ENCODE measurements at regions not wholly inside any gene's neighbourhood (a gene's known extent, or its start where the extent isn't known, plus 50 kb on each side); places are given as distances from the start of the nearest gene placed in this dataset.

DNA sequence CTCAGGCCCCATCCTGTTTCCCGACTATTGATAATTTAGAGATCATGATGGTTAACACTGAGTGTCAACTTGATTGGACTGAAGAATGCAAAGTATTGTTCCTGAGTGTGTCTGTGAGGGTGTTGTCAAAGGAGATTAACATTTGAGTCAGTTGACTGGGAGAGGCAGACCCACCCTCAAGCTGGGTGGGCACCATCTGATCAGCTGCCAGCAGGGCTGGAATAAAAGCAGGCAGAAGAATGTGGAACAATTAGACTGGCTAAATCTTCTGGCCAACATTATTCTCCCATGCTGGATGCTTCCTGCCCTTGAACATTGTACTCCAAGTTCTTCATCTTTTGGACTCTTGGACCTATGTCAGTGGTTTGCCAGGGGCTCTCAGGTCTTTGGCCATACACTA lies 1170.0 kb upstream of the CNTN5 start:
- Histone ChIP-seq H3K9me3 (no peaks in the 10 kb centered on the region), H3K79me2 (ENCODE audit: insufficient read depth) (no peaks in the 10 kb centered on the region), H3K27me3 (ENCODE audit: insufficient read depth) (no peaks in the 10 kb centered on the region), H3K4me3 (ENCODE audit: low read depth in 2 of 2, low read length in 1 of 2) (no peak overlapping the region), H3K36me3 (replicated peaks in 1 of 2; ENCODE audit: control insufficient read depth in 1 of 2, insufficient read depth in 2 of 2, low read length in 1 of 2) (no peaks in the 10 kb centered on the region), H3K4me1 (ENCODE audit: control insufficient read depth in 1 of 2, insufficient read depth in 2 of 2, low read depth in 1 of 2, low read length in 1 of 2) (no peaks in the 10 kb centered on the region), H3F3A (replicated peaks; ENCODE audit: insufficient read depth) (no peaks in the 10 kb centered on the region), H3K9ac (no peak overlapping the region), H4K20me1 (ENCODE audit: insufficient read depth) (no peaks in the 10 kb centered on the region), H2AFZ (ENCODE audit: low read depth) (no peak overlapping the region), H3K9me2 (no peaks in the 10 kb centered on the region), H3K27ac (ENCODE audit: low read depth in 2 of 2, low read length in 1 of 2) (no peak overlapping the region), H3K4me2 (no peak overlapping the region)
- TF ChIP-seq POLR2AphosphoS5 (IDR thresholded peaks at IDR 0.05; ENCODE audit: low read depth, low read length) (no peak), ELF1 (IDR thresholded peaks at IDR 0.05) (no peak)
- ChIA-PET CTCF (interaction anchor here (1.5 kb wide), 1 partner anchor 12 kb away, joined by 4 read pairs; no protein-coding TSS in a partner anchor), POLR2A (no interaction called here)
- DNase-seq: no peak
- 79% methylated on average over 1 of the region's 1 CpG for WGBS (ENCODE audit: low lambda C conversion rate)

DNA sequence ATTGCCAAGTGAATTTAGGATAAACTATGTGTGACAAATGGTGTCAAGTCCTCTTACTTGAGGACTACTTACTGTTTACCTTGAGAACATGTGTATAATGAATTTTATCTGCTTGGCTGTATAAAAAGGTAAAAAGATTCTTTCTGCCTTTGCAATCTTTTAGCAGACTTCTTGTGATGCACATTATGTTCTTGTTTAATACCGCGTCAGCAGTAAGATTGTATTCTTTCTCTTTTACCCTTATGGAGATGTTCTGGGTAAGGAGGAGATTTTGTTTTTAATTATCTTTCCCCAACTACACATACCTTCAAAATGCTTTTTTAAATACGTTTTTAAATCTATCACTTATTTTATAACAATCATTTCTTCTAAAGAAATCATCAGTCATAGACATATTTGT lies 1166.4 kb upstream of the CNTN5 start:
- no peaks in the 10 kb centered on the region for H3K27me3 ChIP-seq (ENCODE audit: insufficient read depth)
- no peaks in the 10 kb centered on the region for H3K36me3 ChIP-seq (replicated peaks in 1 of 2; ENCODE audit: control insufficient read depth in 1 of 2, insufficient read depth in 2 of 2, low read length in 1 of 2)
- no peaks in the 10 kb centered on the region for H4K20me1 ChIP-seq (ENCODE audit: insufficient read depth)
- ChIA-PET POLR2A (no interaction called here), CTCF (no interaction called here)
- no peaks in the 10 kb centered on the region for H3K79me2 ChIP-seq (ENCODE audit: insufficient read depth)
- no peaks in the 10 kb centered on the region for H3K9me3 ChIP-seq
- no peak overlapping the region for H3K4me3 ChIP-seq (ENCODE audit: low read depth in 2 of 2, low read length in 1 of 2)
- no peak overlapping the region for H3K4me2 ChIP-seq
- peaks cover 3% of the 10 kb centered on the region for H3F3A ChIP-seq (replicated peaks; ENCODE audit: insufficient read depth)
- H3K4me1 ChIP-seq (ENCODE audit: control insufficient read depth in 1 of 2, insufficient read depth in 2 of 2, low read depth in 1 of 2, low read length in 1 of 2): no peaks in the 10 kb centered on the region
- no peaks in the 10 kb centered on the region for H3K9me2 ChIP-seq
- no peak for TF ChIP-seq FOXJ3 (CRISPR knock-in tag; IDR thresholded peaks at IDR 0.05)
- no peak overlapping the region for H3K27ac ChIP-seq (ENCODE audit: low read depth in 2 of 2, low read length in 1 of 2)
- WGBS (ENCODE audit: low lambda C conversion rate): 73% methylated on average over 3 of the region's 3 CpGs
- H2AFZ ChIP-seq (ENCODE audit: low read depth): no peak overlapping the region
- no peak for DNase-seq
- H3K9ac ChIP-seq: no peak overlapping the region

DNA sequence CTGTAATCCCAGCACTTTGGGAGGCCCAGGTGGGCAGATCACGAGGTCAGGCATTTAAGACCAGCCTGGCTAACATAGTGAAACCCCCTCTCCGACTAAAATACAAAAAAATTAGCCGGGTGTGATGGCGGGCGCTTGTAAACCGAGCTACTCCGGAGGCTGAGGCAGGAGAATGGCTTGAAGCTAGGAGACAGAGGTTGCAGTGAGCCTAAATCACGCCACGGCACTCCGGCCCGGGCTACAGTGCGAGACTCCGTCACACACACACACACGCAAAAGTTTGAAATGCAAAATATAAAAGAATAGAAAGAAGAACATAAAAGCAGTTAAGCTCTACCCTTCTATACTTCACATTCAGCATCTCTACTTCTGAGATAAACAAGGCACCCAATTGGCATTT lies 1165.9 kb upstream of the CNTN5 start:
- H3K4me1 ChIP-seq (ENCODE audit: control insufficient read depth in 1 of 2, insufficient read depth in 2 of 2, low read depth in 1 of 2, low read length in 1 of 2): no peaks in the 10 kb centered on the region
- H3K79me2 ChIP-seq (ENCODE audit: insufficient read depth): no peaks in the 10 kb centered on the region
- no peaks in the 10 kb centered on the region for H3K9me2 ChIP-seq
- 72% methylated on average over 14 of the region's 14 CpGs for WGBS (ENCODE audit: low lambda C conversion rate)
- no peaks in the 10 kb centered on the region for H3K36me3 ChIP-seq (replicated peaks in 1 of 2; ENCODE audit: control insufficient read depth in 1 of 2, insufficient read depth in 2 of 2, low read length in 1 of 2)
- H3K9me3 ChIP-seq: no peaks in the 10 kb centered on the region
- ChIA-PET CTCF (no interaction called here), POLR2A (no interaction called here)
- H3K4me3 ChIP-seq (ENCODE audit: low read depth in 2 of 2, low read length in 1 of 2): no peak overlapping the region
- H3K27ac ChIP-seq (ENCODE audit: low read depth in 2 of 2, low read length in 1 of 2): no peak overlapping the region
- no peak for DNase-seq
- no peak overlapping the region for H2AFZ ChIP-seq (ENCODE audit: low read depth)
- no peak overlapping the region for H3K9ac ChIP-seq
- peaks cover 3% of the 10 kb centered on the region for H3F3A ChIP-seq (replicated peaks; ENCODE audit: insufficient read depth)
- no peak for TF ChIP-seq RFX5 (IDR thresholded peaks at IDR 0.05; ENCODE audit: low read length)
- TF ChIP-seq, protein P1, sequence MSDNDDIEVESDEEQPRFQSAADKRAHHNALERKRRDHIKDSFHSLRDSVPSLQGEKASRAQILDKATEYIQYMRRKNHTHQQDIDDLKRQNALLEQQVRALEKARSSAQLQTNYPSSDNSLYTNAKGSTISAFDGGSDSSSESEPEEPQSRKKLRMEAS (IDR thresholded peaks at IDR 0.05; ENCODE audit: low read depth): no peak
- TF ChIP-seq EP300 (IDR thresholded peaks at IDR 0.05; ENCODE audit: borderline replicate concordance in 1 of 2, low read depth in 1 of 2, low read length in 1 of 2): no peak
- no peak for TF ChIP-seq NFIC (IDR thresholded peaks at IDR 0.05; ENCODE audit: borderline replicate concordance)
- TF ChIP-seq POLR2AphosphoS5 (IDR thresholded peaks at IDR 0.05; ENCODE audit: low read depth, low read length): no peak
- TF ChIP-seq RAD21 (IDR thresholded peaks at IDR 0.05; ENCODE audit: low read length): no peak
- no peak for TF ChIP-seq TAF1 (IDR thresholded peaks at IDR 0.05; ENCODE audit: borderline replicate concordance, low read depth, low read length)
- H3K27me3 ChIP-seq (ENCODE audit: insufficient read depth): no peaks in the 10 kb centered on the region
- H4K20me1 ChIP-seq (ENCODE audit: insufficient read depth): no peaks in the 10 kb centered on the region
- H3K4me2 ChIP-seq: no peak overlapping the region

Measured in SK-N-SH (cell line).